ENCODE measurements at regions not wholly inside any gene's neighbourhood (a gene's known extent, or its start where the extent isn't known, plus 50 kb on each side); places are given as distances from the start of the nearest gene placed in this dataset.

- peak; percentile 33 for DNase-seq (ENCODE audit: low read depth)
- no peak for TF ChIP-seq CTCF (IDR thresholded peaks at IDR 0.05; ENCODE audit: insufficient read depth, low read length)
- no peak overlapping the region for H3K4me3 ChIP-seq (ENCODE audit: low read depth, low read length)
Measured at GRCh38 chr11:128283451-128283850, 303.9 kb downstream of the ETS1 start.

- no peak overlapping the region for H3K4me3 ChIP-seq (ENCODE audit: low read depth, low read length)
- no peak for TF ChIP-seq CTCF (IDR thresholded peaks at IDR 0.05; ENCODE audit: insufficient read depth, low read length)
- DNase-seq (ENCODE audit: low read depth): no peak
Measured at GRCh38 chr11:128282053-128282452, 305.3 kb downstream of the ETS1 start.

GRCh38 chr11:128279866-128280265 lies 307.5 kb downstream of the ETS1 start:
- no peak overlapping the region for H3K4me3 ChIP-seq (ENCODE audit: low read depth, low read length)
- no peak for DNase-seq (ENCODE audit: low read depth)
- TF ChIP-seq CTCF (IDR thresholded peaks at IDR 0.05; ENCODE audit: insufficient read depth, low read length): no peak

GRCh38 chr11:128273736-128274135 lies 313.6 kb downstream of the ETS1 start:
- TF ChIP-seq CTCF (IDR thresholded peaks at IDR 0.05; ENCODE audit: insufficient read depth, low read length): no peak
- no peak for DNase-seq (ENCODE audit: low read depth)

GRCh38 chr11:128271401-128271800 lies 316.0 kb downstream of the ETS1 start:
- TF ChIP-seq CTCF (IDR thresholded peaks at IDR 0.05; ENCODE audit: insufficient read depth, low read length): no peak
- no peak for DNase-seq (ENCODE audit: low read depth)
- H3K4me3 ChIP-seq (ENCODE audit: low read depth, low read length): no peak overlapping the region

More at GRCh38 chr11:128273736-128274135, 313.6 kb downstream of the ETS1 start:
- H3K4me3 ChIP-seq (ENCODE audit: low read depth, low read length): no peak overlapping the region

- DNase-seq (ENCODE audit: low read depth): no peak
Measured at GRCh38 chr11:128269466-128269865, 317.9 kb downstream of the ETS1 start.

More at GRCh38 chr11:128269466-128269865, 317.9 kb downstream of the ETS1 start:
- TF ChIP-seq CTCF (IDR thresholded peaks at IDR 0.05; ENCODE audit: insufficient read depth, low read length): no peak
- no peak overlapping the region for H3K4me3 ChIP-seq (ENCODE audit: low read depth, low read length)

Data from fibroblast of the aortic adventitia (primary cell).